Upper lobe of left lung (tissue), 4 donors: ENCODE measurements at regions not wholly inside any gene's neighbourhood (a gene's known extent, or its start where the extent isn't known, plus 50 kb on each side); places are given as distances from the start of the nearest gene placed in this dataset.

Experiments used
- CTCF ChIP-seq, 6 experiments: fragments of 450-650 bp in 4 of 6; fragments of 200-600 bp in 2 of 6; sonication (generic) in 2 of 6; IDR thresholded peaks; one replicate each; pipeline ENCODE4 v1.5.1; 2016 to 2019; ENCODE audit warnings: antibody characterized with exemption in 6 of 6
- EP300 ChIP-seq, 4 donors: sonication (generic); formaldehyde crosslinking; IDR thresholded peaks; one replicate each; pipeline ENCODE4 v1.5.1; 2017; ENCODE audit warnings: antibody characterized with exemption in 4 of 4, control low read depth in 2 of 4
- POLR2A ChIP-seq, 4 donors: fragments of 450-650 bp; IDR thresholded peaks; one replicate each; pipeline ENCODE4 v1.5.1; 2016 to 2017; ENCODE audit warnings: antibody characterized with exemption in 4 of 4, mild to moderate bottlenecking in 2 of 4
- POLR2AphosphoS5 ChIP-seq, 2 donors: sonication (generic); formaldehyde crosslinking; IDR thresholded peaks; one replicate each; pipeline ENCODE4 v1.5.1; 2017; ENCODE audit warnings: antibody characterized with exemption in 2 of 2

DNA sequence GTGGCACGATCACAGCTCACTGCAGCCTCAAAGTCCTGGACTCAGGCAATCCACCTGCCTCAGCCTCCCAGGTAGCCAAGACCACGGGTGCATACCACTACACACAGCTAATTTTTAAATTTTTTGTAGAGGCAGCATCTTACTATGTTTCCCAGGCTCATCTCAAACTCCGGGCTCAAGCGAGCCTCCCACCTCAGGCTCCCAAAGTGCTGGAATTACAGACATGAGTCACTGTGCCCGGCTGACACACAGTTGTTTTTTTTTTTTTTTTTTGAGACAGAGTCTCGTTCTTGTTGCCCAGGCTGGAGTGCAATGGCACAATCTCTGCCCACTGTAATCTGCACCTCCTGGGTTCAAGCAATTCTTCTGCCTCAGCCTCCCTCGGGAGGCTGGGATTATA is 70.1 kb upstream of the CNOT6 start:
- TF ChIP-seq CTCF (IDR thresholded peaks at IDR 0.05) (no peak), EP300 (IDR thresholded peaks at IDR 0.05) (no peak), POLR2A (IDR thresholded peaks at IDR 0.05) (no peak), POLR2AphosphoS5 (IDR thresholded peaks at IDR 0.05) (no peak)
